MM.1S (cell line): ENCODE measurements at regions not wholly inside any gene's neighbourhood (a gene's known extent, or its start where the extent isn't known, plus 50 kb on each side); places are given as distances from the start of the nearest gene placed in this dataset.

Source experiments
- DNase-seq: peaks from one replicate; pipeline ENCODE4 v3.0.0-alpha.2; 2015
- H2AFZ ChIP-seq: fragments of 300-600 bp; sonication (generic); 2 replicates; pipeline ENCODE4 v1.6.0; 2016; ENCODE audit warnings: antibody characterized with exemption, low read length
- H3F3A ChIP-seq: fragments of 300-600 bp; sonication (generic); 2 replicates; pipeline ENCODE4 v1.6.1; 2016; ENCODE audit warnings: mild to moderate bottlenecking, antibody characterized with exemption, low read length, moderate library complexity, mixed read lengths; ENCODE audit not compliant: insufficient read depth
- H3K27ac ChIP-seq: fragments of 300-600 bp; sonication (generic); 2 replicates; pipeline ENCODE4 v1.5.1; 2016; ENCODE audit warnings: mild to moderate bottlenecking, low read length
- H3K27me3 ChIP-seq: fragments of 300-600 bp; sonication (generic); replicated peaks from 2 replicates; pipeline ENCODE4 v1.6.0; 2016; ENCODE audit warnings: low read length; ENCODE audit not compliant: insufficient read depth
- H3K36me3 ChIP-seq: fragments of 300-600 bp; sonication (generic); replicated peaks from 2 replicates; pipeline ENCODE4 v1.6.1; 2016; ENCODE audit warnings: mild to moderate bottlenecking, low read length, mixed read lengths; ENCODE audit not compliant: insufficient read depth
- H3K4me1 ChIP-seq: fragments of 300-600 bp; sonication (generic); 2 replicates; pipeline ENCODE4 v1.6.1; 2016; ENCODE audit warnings: low read length, mixed read lengths
- H3K4me2 ChIP-seq: fragments of 300-600 bp; sonication (generic); 2 replicates; pipeline ENCODE4 v1.6.0; 2016; ENCODE audit warnings: low read depth, low read length
- H3K4me3 ChIP-seq: fragments of 300-600 bp; sonication (generic); 2 replicates; pipeline ENCODE4 v1.5.1; 2016; ENCODE audit warnings: low read length, mixed read lengths
- H3K79me2 ChIP-seq: fragments of 300-600 bp; sonication (generic); 2 replicates; pipeline ENCODE4 v1.6.1; 2016; ENCODE audit warnings: mixed run types, low read length, mixed read lengths
- H3K9ac ChIP-seq: fragments of 300-600 bp; sonication (generic); 2 replicates; pipeline ENCODE4 v1.6.1; 2016; ENCODE audit warnings: low read length, mixed read lengths
- H3K9me2 ChIP-seq: fragments of 300-600 bp; sonication (generic); replicated peaks from 2 replicates; pipeline ENCODE4 v1.6.1; 2016; ENCODE audit warnings: mild to moderate bottlenecking, low read length, mixed read lengths; ENCODE audit not compliant: insufficient read depth
- H3K9me3 ChIP-seq: fragments of 300-600 bp; sonication (generic); replicated peaks from 2 replicates; pipeline ENCODE4 v1.6.1; 2016; ENCODE audit warnings: mild to moderate bottlenecking, low read length, mixed read lengths; ENCODE audit not compliant: insufficient read depth
- H4K20me1 ChIP-seq: fragments of 300-600 bp; sonication (generic); 2 replicates; pipeline ENCODE4 v1.6.1; 2016; ENCODE audit warnings: mild to moderate bottlenecking, low read length, moderate library complexity, mixed read lengths; ENCODE audit not compliant: insufficient read depth
- EZH2 ChIP-seq: fragments of 300-600 bp; sonication (generic); optimal IDR thresholded peaks from 2 replicates; pipeline ENCODE3; 2017; ENCODE audit warnings: low read depth, mild to moderate bottlenecking, antibody characterized with exemption, low read length, mixed read lengths
- EZH2phosphoT487 ChIP-seq: fragments of 300-600 bp; sonication (generic); IDR thresholded peaks from 2 replicates; pipeline ENCODE4 v1.6.1; 2018; ENCODE audit warnings: antibody characterized with exemption, low read length
- TF ChIP-seq, protein P1 (sequence below): fragments of 300-600 bp; sonication (generic); IDR thresholded peaks from 2 replicates; pipeline ENCODE4 v1.5.1; 2016; ENCODE audit warnings: antibody characterized with exemption, low read length, mixed read lengths

DNA sequence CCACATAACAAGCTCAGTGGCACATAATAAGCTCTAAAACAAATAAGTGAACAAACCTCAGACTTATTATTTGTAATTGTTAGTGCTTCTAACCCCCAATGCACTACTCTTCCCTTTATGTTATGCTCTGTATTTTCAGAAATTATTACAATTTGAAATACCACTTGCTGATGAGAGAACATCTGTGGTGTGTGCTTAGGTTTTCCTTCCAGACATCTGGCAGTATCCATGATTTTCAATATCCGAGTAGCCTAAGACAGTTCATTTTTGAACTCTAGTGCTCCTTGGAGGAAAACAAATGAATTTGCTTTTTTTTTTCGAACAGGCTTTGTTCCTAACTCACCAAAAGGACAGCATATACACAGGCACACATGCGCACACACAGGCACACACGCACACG, 278.7 kb upstream of the CLNK start:
- no peak overlapping the region for H3K4me3 ChIP-seq
- H3K4me1 ChIP-seq = no peaks in the 10 kb centered on the region
- no peaks in the 10 kb centered on the region for H3K36me3 ChIP-seq
- no peak overlapping the region for H2AFZ ChIP-seq
- H3K27ac ChIP-seq = no peak overlapping the region
- H3K9me3 ChIP-seq = no peaks in the 10 kb centered on the region
- H3K9me2 ChIP-seq = no peaks in the 10 kb centered on the region
- no peak overlapping the region for H3K4me2 ChIP-seq
- no peaks in the 10 kb centered on the region for H3K79me2 ChIP-seq
- no peak overlapping the region for H3K9ac ChIP-seq
- H3K27me3 ChIP-seq = no peaks in the 10 kb centered on the region
- H3F3A ChIP-seq = no peaks in the 10 kb centered on the region
- no peak for DNase-seq
- no peaks in the 10 kb centered on the region for H4K20me1 ChIP-seq
- TF ChIP-seq, protein P1, sequence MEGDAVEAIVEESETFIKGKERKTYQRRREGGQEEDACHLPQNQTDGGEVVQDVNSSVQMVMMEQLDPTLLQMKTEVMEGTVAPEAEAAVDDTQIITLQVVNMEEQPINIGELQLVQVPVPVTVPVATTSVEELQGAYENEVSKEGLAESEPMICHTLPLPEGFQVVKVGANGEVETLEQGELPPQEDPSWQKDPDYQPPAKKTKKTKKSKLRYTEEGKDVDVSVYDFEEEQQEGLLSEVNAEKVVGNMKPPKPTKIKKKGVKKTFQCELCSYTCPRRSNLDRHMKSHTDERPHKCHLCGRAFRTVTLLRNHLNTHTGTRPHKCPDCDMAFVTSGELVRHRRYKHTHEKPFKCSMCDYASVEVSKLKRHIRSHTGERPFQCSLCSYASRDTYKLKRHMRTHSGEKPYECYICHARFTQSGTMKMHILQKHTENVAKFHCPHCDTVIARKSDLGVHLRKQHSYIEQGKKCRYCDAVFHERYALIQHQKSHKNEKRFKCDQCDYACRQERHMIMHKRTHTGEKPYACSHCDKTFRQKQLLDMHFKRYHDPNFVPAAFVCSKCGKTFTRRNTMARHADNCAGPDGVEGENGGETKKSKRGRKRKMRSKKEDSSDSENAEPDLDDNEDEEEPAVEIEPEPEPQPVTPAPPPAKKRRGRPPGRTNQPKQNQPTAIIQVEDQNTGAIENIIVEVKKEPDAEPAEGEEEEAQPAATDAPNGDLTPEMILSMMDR = no peak
- TF ChIP-seq EZH2phosphoT487 (no peak), EZH2 (no peak)

GRCh38 chr4:10962246-10962645, 277.7 kb upstream of the CLNK start:
- no peaks in the 10 kb centered on the region for H3K9me2 ChIP-seq
- no peaks in the 10 kb centered on the region for H3K4me1 ChIP-seq
- TF ChIP-seq EZH2phosphoT487 = no peak
- TF ChIP-seq, protein P1 = no peak
- no peak for TF ChIP-seq EZH2
- no peaks in the 10 kb centered on the region for H3K27me3 ChIP-seq
- no peak overlapping the region for H2AFZ ChIP-seq
- H3K79me2 ChIP-seq = no peaks in the 10 kb centered on the region
- H3K4me3 ChIP-seq = no peak overlapping the region
- no peaks in the 10 kb centered on the region for H3F3A ChIP-seq
- DNase-seq = no peak
- H3K4me2 ChIP-seq = no peak overlapping the region
- H3K27ac ChIP-seq = no peak overlapping the region
- H3K36me3 ChIP-seq = no peaks in the 10 kb centered on the region
- no peak overlapping the region for H3K9ac ChIP-seq
- H4K20me1 ChIP-seq = no peaks in the 10 kb centered on the region
- no peaks in the 10 kb centered on the region for H3K9me3 ChIP-seq

DNA sequence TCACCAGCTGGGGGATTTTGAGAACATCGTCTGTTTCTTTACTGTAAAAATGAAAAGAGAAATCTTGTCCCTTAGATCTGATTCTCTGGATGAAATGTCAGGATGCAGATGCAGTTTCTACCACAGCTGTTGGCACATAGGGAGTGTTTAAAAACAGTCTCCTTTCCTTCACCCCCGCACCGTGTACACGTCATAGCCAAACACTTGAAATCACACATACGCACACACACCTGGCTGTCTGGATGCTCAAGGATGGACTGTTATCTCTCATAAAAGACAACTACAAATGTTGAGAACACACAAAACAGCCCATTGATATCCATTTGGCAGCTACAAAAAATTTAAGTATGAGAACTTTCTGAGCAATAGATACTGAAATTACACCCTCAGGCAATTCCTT, 275.8 kb upstream of the CLNK start:
- no peaks in the 10 kb centered on the region for H3K27me3 ChIP-seq
- DNase-seq = no peak
- H2AFZ ChIP-seq = no peak overlapping the region
- no peak overlapping the region for H3K4me3 ChIP-seq
- no peaks in the 10 kb centered on the region for H4K20me1 ChIP-seq
- H3F3A ChIP-seq = no peaks in the 10 kb centered on the region
- TF ChIP-seq, protein P1 = no peak
- no peak for TF ChIP-seq EZH2phosphoT487
- TF ChIP-seq EZH2 = no peak
- H3K4me1 ChIP-seq = peaks cover 2% of the 10 kb centered on the region
- H3K27ac ChIP-seq = no peak overlapping the region
- no peaks in the 10 kb centered on the region for H3K36me3 ChIP-seq
- H3K9me2 ChIP-seq = no peaks in the 10 kb centered on the region
- H3K9me3 ChIP-seq = no peaks in the 10 kb centered on the region
- no peak overlapping the region for H3K4me2 ChIP-seq
- H3K79me2 ChIP-seq = no peaks in the 10 kb centered on the region
- no peak overlapping the region for H3K9ac ChIP-seq

DNA sequence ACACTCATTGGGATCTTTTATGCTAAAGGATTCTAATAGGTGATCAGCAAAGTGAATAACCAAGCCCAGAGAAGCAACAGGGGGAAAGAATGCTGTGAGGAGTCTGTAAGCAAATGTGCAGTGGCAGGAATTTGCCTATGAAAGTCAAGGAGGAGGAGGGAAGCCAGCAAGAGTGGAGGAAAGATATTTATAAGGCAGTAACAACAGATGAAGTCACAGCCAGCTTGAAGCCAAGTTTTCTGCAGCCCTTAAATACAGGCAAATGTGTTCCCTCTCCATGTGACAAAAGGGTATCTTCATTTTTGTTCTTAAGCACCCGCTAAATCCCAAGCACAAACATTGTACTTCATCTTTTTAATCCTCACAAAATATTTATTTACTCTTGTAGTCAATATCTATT, 275.0 kb upstream of the CLNK start:
- Histone ChIP-seq H3K27ac (no peak overlapping the region), H3K36me3 (no peaks in the 10 kb centered on the region), H4K20me1 (no peaks in the 10 kb centered on the region), H3K9me3 (no peaks in the 10 kb centered on the region), H2AFZ (no peak overlapping the region), H3K9ac (no peak overlapping the region), H3K4me2 (no peak overlapping the region), H3K79me2 (no peaks in the 10 kb centered on the region), H3F3A (no peaks in the 10 kb centered on the region), H3K9me2 (no peaks in the 10 kb centered on the region), H3K27me3 (no peaks in the 10 kb centered on the region), H3K4me3 (no peak overlapping the region), H3K4me1 (peaks cover 10% of the 10 kb centered on the region)
- TF ChIP-seq, protein P1 = no peak
- no peak for TF ChIP-seq EZH2phosphoT487
- TF ChIP-seq EZH2 = no peak
- DNase-seq = no peak
